Esophagus muscularis mucosa (tissue), 4 donors: ENCODE measurements at regions not wholly inside any gene's neighbourhood (a gene's known extent, or its start where the extent isn't known, plus 50 kb on each side); places are given as distances from the start of the nearest gene placed in this dataset.

Source experiments
- CTCF ChIP-seq, 3 experiments: fragments of 200-600 bp in 2 of 3; fragments of 450-650 bp in 1 of 3; sonication (generic) in 2 of 3; IDR thresholded peaks; one replicate each; pipeline ENCODE4 v1.5.1; 2017 to 2019; ENCODE audit warnings: antibody characterized with exemption in 3 of 3, mild to moderate bottlenecking in 2 of 3, moderate library complexity in 1 of 3
- EP300 ChIP-seq: sonication (generic); formaldehyde crosslinking; IDR thresholded peaks from one replicate; pipeline ENCODE4 v1.6.1; 2017; ENCODE audit warnings: antibody characterized with exemption
- POLR2A ChIP-seq: fragments of 450-650 bp; IDR thresholded peaks from one replicate; pipeline ENCODE4 v1.6.1; 2017; ENCODE audit warnings: antibody characterized with exemption, moderate library complexity, mild to moderate bottlenecking, low read depth
- POLR2AphosphoS5 ChIP-seq, 2 donors: sonication (generic); formaldehyde crosslinking; IDR thresholded peaks; one replicate each; pipeline ENCODE4 v1.6.1; 2017; ENCODE audit warnings: antibody characterized with exemption in 2 of 2

GRCh38 chr16:62539657-62540056 lies 503.4 kb upstream of the CDH8 start:
- TF ChIP-seq CTCF (IDR thresholded peaks at IDR 0.05): no peak
- TF ChIP-seq POLR2A: no peak
- no peak for TF ChIP-seq POLR2AphosphoS5 (IDR thresholded peaks at IDR 0.05)
- no peak for TF ChIP-seq EP300
